OCI-LY1 (cell line): ENCODE measurements at regions not wholly inside any gene's neighbourhood (a gene's known extent, or its start where the extent isn't known, plus 50 kb on each side); places are given as distances from the start of the nearest gene placed in this dataset.

Source experiments
- EZH2 ChIP-seq: fragments of 200-600 bp; sonication (generic), shearing (Covaris generic); IDR thresholded peaks from 2 replicates; pipeline ENCODE4 v1.8.0; 2017; ENCODE audit warnings: borderline replicate concordance, mixed run types, mild to moderate bottlenecking, antibody characterized with exemption, low read length, moderate library complexity, mixed read lengths
- TF ChIP-seq, protein P1 (sequence below): fragments of 200-600 bp; sonication (generic), shearing (Covaris generic); IDR thresholded peaks from 2 replicates; pipeline ENCODE4 v1.5.1; 2017; ENCODE audit warnings: mild to moderate bottlenecking, antibody characterized with exemption, low read length, moderate library complexity, mixed read lengths

DNA sequence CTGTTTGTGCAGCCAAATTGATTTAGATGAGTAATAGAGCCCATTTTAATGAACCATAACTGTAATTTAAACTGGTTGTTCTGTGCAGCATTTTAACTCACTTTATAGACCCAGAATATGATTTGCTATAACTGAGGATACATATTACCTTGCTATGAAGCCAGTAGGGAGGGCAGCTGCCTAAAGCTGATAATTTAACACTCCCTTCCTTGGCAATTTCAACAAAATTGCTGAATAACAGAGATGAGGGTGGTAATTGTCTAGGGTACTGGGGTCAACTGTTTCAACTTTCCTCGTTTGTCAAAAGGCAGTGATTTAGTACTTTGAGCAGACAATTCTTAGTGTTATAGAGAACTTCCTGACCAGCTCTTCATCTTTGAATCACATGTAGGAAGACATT is 304.9 kb upstream of the POU1F1 start:
- TF ChIP-seq, protein P1, sequence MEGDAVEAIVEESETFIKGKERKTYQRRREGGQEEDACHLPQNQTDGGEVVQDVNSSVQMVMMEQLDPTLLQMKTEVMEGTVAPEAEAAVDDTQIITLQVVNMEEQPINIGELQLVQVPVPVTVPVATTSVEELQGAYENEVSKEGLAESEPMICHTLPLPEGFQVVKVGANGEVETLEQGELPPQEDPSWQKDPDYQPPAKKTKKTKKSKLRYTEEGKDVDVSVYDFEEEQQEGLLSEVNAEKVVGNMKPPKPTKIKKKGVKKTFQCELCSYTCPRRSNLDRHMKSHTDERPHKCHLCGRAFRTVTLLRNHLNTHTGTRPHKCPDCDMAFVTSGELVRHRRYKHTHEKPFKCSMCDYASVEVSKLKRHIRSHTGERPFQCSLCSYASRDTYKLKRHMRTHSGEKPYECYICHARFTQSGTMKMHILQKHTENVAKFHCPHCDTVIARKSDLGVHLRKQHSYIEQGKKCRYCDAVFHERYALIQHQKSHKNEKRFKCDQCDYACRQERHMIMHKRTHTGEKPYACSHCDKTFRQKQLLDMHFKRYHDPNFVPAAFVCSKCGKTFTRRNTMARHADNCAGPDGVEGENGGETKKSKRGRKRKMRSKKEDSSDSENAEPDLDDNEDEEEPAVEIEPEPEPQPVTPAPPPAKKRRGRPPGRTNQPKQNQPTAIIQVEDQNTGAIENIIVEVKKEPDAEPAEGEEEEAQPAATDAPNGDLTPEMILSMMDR: no peak
- no peak for TF ChIP-seq EZH2
